ENCODE measurements at regions not wholly inside any gene's neighbourhood (a gene's known extent, or its start where the extent isn't known, plus 50 kb on each side); places are given as distances from the start of the nearest gene placed in this dataset.
A peak's percentile ranks its signal among the peaks of the same experiment; 100 is the strongest.

DNA sequence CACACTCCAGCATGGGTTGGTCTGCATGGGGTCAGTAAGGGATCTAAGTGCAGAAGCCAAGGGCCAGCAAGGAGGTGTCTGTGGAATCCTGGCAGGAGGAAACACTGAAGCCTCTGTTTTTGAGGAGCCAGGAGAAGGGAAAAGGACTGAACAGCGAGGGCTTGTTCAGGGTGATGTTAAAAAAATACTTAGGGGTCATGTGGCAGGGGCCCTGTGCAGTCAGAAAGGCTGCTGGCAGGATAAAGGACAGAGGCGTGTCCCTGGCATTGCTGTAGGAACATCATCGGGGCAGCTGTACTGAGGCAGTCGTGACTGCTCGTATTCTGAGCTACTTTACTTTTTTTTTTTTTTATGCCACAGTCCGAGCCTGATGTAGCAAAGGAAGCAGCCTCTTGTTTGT, 127.1 kb upstream of the ZFP64 start:
- DNase-seq (ENCODE audit: low read depth): no peak
- TF ChIP-seq, protein P1, sequence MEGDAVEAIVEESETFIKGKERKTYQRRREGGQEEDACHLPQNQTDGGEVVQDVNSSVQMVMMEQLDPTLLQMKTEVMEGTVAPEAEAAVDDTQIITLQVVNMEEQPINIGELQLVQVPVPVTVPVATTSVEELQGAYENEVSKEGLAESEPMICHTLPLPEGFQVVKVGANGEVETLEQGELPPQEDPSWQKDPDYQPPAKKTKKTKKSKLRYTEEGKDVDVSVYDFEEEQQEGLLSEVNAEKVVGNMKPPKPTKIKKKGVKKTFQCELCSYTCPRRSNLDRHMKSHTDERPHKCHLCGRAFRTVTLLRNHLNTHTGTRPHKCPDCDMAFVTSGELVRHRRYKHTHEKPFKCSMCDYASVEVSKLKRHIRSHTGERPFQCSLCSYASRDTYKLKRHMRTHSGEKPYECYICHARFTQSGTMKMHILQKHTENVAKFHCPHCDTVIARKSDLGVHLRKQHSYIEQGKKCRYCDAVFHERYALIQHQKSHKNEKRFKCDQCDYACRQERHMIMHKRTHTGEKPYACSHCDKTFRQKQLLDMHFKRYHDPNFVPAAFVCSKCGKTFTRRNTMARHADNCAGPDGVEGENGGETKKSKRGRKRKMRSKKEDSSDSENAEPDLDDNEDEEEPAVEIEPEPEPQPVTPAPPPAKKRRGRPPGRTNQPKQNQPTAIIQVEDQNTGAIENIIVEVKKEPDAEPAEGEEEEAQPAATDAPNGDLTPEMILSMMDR (conservative IDR thresholded peaks at IDR 0.05; ENCODE audit: low read depth, low read length): no peak

DNA sequence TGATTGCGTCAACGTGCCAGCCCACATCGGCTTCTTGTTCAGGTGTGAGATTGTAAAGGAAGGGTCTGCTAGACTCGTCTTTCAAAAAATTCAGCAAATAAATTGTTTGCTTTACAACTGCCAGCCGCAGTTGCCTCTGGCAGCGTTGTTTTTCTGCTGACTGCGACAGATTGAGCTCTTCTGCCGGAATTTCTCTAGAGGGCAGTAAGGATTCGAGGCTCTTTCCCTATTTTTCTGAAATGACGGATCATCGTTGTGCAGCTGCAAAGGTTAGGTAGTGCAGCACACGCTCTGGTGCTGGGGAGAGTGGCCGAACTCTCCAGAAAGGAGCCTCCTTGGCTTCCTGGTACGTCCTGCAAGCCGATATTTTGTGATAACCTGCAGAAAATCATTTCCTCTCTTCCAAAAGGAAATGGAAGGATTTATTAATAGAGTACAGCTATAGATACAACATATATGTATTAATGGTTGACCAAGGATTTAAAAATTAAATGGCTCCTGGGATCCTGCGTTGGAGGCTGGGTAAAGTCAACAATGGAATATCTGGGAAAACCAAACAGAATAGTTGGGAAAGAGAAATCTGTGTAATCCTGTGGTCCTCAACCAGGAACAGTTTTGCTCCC, 121.9 kb upstream of the ZFP64 start:
- TF ChIP-seq, protein P1 (conservative IDR thresholded peaks at IDR 0.05; ENCODE audit: low read depth, low read length): peak; percentile 59
- no peak for DNase-seq (ENCODE audit: low read depth)
- no peak overlapping the region for H3K4me3 ChIP-seq (ENCODE audit: low read length)

More for the DNA sequence above, 127.1 kb upstream of the ZFP64 start:
- no peak overlapping the region for H3K4me3 ChIP-seq (ENCODE audit: low read length)

DNA sequence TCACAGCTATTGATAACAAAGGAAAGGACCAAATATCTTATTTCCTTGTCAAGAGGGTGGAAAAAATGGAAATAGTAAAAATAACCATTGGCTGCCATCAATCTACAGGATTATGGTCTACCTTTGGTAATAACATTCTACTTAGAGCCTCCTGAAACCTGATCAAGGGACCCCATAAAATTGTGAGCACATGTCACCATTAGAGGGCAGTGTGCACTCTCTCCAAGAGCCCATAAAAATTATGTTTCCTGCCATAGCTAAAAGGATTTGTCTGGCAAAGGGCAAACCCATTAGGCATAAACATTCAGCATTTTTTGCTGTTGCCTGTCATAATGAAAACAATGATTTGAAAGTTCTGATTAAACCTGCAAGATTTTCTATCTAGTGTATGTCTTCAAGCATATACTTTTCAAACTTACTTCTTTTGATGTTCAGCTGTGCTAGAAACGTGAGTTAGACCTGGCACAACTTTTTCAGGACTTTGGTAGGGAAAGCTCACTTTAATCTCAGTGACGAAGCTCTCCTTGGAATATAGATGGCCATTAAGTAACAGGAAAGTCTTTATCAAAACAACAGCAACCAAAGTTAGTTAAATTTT, 120.7 kb upstream of the ZFP64 start:
- TF ChIP-seq, protein P1 (conservative IDR thresholded peaks at IDR 0.05; ENCODE audit: low read depth, low read length): peak; percentile 79
- no peak overlapping the region for H3K4me3 ChIP-seq (ENCODE audit: low read length)
- DNase-seq (ENCODE audit: low read depth): peak; percentile 19

DNA sequence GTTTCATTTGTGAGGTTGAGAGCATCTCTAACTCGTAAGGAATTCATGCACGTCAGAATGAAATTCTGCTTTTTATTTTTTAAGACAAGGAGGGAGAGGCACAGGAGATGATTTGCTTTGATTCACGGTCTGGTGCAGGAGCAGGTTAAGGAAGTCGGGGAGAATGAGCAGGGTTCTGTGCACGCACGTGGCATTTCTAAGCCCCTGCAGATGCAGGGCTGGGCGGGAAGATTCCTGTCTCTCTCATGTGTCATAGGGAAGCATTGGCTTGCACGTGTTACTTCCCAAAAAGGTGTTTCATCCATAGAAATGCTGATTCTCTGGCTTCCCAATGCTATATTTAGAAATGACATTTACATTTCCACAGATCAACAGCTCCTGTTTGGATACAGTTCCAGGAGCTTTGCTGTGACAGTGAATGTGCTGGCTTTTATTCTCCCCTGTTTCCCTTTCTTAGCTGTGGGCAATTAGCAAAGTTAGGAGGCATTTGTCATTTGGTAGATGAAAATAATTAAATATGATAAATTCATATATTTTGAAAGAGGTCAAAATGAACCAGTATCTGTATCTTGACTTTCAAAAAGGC, 119.7 kb upstream of the ZFP64 start:
- TF ChIP-seq, protein P1 (conservative IDR thresholded peaks at IDR 0.05; ENCODE audit: low read depth, low read length): no peak
- no peak for DNase-seq (ENCODE audit: low read depth)
- H3K4me3 ChIP-seq (ENCODE audit: low read length): no peak overlapping the region

DNA sequence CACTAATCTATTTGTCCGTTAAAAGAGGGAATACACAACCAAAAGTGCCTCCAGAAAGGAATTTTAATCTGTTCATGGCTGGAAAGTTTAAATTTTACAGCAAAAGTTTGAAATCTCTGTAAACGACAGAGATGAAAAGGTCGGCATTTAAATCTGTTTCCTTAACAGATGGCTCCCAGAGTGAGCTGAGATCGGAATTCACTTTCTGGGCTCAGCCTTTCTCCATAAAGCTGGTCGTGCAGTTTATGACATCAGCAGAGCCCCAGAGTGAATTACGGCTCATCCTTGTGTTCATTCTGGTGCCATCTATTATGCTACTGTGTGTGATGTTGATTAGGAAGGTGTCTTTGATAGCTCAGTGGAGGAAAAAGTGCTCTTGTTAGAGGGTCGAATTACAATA, 117.6 kb upstream of the ZFP64 start:
- TF ChIP-seq, protein P1 (conservative IDR thresholded peaks at IDR 0.05; ENCODE audit: low read depth, low read length): no peak
- DNase-seq (ENCODE audit: low read depth): no peak

DNA sequence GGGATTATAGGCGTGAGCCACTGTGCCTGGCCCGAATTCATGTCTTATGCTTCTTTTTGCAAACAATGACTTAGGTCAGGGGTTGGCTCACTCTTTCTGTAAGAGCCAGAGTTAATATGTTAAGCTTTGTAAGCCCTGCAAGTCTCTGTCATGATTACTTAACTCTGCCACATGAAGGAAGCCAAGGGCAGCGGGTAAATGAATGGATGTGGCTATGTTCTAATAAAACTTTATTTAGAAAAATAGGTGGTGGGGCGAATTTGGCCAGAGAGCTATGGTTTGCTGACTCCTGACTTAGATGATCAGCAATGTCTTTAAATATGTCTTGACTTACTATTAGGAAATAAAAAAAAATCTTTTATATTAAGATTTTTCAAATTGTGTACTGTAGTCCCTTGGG, 114.9 kb upstream of the ZFP64 start:
- DNase-seq (ENCODE audit: low read depth): no peak
- H3K4me3 ChIP-seq (ENCODE audit: low read length): no peak overlapping the region
- TF ChIP-seq, protein P1 (conservative IDR thresholded peaks at IDR 0.05; ENCODE audit: low read depth, low read length): no peak

More for the DNA sequence above, 117.6 kb upstream of the ZFP64 start:
- no peak overlapping the region for H3K4me3 ChIP-seq (ENCODE audit: low read length)

DNA sequence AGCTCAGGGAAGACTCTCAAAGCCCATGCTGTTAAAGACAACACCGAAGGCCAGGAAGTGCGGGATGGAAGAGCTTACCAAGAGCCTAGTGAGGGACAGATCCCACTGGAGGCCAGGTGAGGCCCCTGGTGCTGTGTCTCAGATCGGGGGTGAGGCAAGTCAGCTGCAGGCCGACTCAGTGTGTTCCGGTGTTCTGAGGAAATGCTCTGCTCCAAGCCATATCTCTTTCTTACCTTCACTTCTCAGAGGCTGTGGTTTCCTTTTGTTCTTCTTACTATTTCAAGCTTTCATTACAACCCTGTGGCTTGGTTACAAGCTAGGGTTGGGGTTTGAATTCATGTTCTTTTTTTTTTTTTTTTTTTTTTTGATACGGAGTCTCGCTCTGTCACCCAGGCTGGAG, 114.3 kb upstream of the ZFP64 start:
- DNase-seq (ENCODE audit: low read depth): no peak
- TF ChIP-seq, protein P1 (conservative IDR thresholded peaks at IDR 0.05; ENCODE audit: low read depth, low read length): no peak
- H3K4me3 ChIP-seq (ENCODE audit: low read length): no peak overlapping the region
